VCaP (cell line): ENCODE measurements at regions not wholly inside any gene's neighbourhood (a gene's known extent, or its start where the extent isn't known, plus 50 kb on each side); places are given as distances from the start of the nearest gene placed in this dataset.
"Not testable (repeated sequence)": the region's sequence is repeated elsewhere in the genome, so short reads cannot be mapped to it uniquely, and the experiment has no call there.

Experiments used
- H3K27ac ChIP-seq: fragments of 450-650 bp; 2 replicates; pipeline ENCODE4 v1.5.1; 2017
- CTCF ChIP-seq: fragments of 450-650 bp; conservative IDR thresholded peaks from 2 replicates; pipeline ENCODE4 v1.5.1; 2017; ENCODE audit warnings: mild to moderate bottlenecking, moderate library complexity

DNA sequence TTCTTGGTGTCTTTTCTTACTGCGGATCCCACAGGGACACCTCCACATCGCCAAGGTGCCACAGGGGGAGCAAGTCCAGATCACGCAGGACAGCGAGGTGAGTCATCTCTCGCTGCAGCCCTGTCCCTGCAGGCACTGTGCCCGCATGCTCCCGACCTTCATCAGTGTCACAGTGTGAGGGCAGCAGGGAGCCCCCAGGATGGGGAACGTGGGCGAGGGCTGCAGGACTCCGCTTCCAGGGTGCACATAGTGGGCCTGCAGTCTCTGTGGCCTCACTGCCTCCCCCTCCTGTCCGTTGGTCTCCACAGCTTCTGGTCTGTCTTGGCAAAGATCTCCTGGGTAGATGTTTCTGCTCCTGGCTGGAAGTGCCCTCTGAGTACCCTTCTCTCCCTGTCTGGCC, 78.0 kb downstream of the NPIPB11 start:
- H3K27ac ChIP-seq: not testable (repeated sequence)

- not testable (repeated sequence) for H3K27ac ChIP-seq
Measured at GRCh38 chr16:29327631-29328408, 78.7 kb downstream of the NPIPB11 start.

GRCh38 chr16:29326164-29327125, 80.1 kb downstream of the NPIPB11 start:
- H3K27ac ChIP-seq: not testable (repeated sequence)

DNA sequence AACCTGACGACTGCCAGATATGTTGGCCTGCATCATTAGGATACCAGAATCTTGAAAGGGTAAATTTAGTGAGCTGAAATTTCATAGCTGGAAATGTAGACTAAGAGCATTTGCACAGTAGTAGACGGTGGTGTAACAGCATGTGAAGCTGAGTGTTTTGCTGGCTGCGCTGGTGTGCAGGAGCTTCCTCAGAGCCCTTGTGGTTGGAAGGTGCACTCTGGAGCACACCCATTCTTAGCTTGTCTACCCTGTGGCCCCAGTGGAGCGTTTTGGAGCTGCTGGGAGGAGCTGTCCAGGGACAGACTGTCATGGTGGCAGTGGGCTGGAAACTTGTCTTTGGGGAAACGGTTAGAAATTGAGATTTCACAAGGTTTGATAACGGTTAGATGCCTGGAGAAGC, 82.8 kb downstream of the NPIPB11 start:
- H3K27ac ChIP-seq: not testable (repeated sequence)

GRCh38 chr16:29321585-29321984, 84.9 kb downstream of the NPIPB11 start:
- no peak overlapping the region for H3K27ac ChIP-seq
- TF ChIP-seq CTCF: no peak

- no peak for TF ChIP-seq CTCF
- no peak overlapping the region for H3K27ac ChIP-seq
Measured at GRCh38 chr16:29321000-29321393, 85.5 kb downstream of the NPIPB11 start.

GRCh38 chr16:29320274-29320999, 86.1 kb downstream of the NPIPB11 start:
- H3K27ac ChIP-seq: no peak overlapping the region
- TF ChIP-seq CTCF: no peak

- no peak overlapping the region for H3K27ac ChIP-seq
- no peak for TF ChIP-seq CTCF
Measured at GRCh38 chr16:29319726-29320125, 86.8 kb downstream of the NPIPB11 start.

- not testable (repeated sequence) for H3K27ac ChIP-seq
Measured at GRCh38 chr16:29318561-29318968, 87.9 kb downstream of the NPIPB11 start.

DNA sequence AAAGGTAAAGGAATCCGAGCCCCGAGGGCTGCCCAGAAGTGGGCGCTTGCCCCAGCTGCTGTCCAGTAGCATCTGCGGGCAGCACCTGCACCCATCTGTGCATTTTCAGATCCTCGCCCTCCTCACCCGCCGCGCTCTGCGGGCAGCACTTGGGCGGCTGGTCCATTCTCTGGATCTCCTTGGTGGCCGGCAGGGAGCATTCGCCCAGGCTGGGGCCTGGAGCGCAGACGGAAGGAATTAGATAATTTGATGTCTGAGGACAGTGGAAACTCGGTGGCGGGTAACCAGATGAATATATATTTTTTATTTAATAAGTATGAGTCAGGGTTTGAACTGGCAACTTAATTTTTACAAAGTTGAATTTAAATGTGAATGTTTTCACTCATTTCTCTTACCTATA, 88.5 kb downstream of the NPIPB11 start:
- no peak for TF ChIP-seq CTCF
- no peak overlapping the region for H3K27ac ChIP-seq
